Activated T-helper 1 cell treated with anti-CD3 and anti-CD28 coated beads, Interleukin-12 subunit alpha, Interleukin-12 subunit beta, Interleukin-2, Interleukin-4 antibody, amounts not matched to agents 30 ng/mL and 10 ng/mL and 1 ng/mL, durations not matched to agents 14 hours and 24 hours and 36 hours (primary cell): ENCODE measurements at regions not wholly inside any gene's neighbourhood (a gene's known extent, or its start where the extent isn't known, plus 50 kb on each side); places are given as distances from the start of the nearest gene placed in this dataset.
"Not testable (repeated sequence)": the region's sequence is repeated elsewhere in the genome, so short reads cannot be mapped to it uniquely, and the experiment has no call there.

Experiments used
- DNase-seq: peaks from one replicate; pipeline ENCODE4 v3.0.0; 2021; ENCODE audit warnings: low spot score
- H3K27ac Mint-ChIP-seq: one replicate; pipeline ENCODE4 v1.8.0; 2021; ENCODE audit warnings: mild to moderate bottlenecking, mixed read lengths
- H3K27me3 Mint-ChIP-seq: one replicate; pipeline ENCODE4 v1.8.0; 2022; ENCODE audit warnings: mild to moderate bottlenecking, moderate library complexity, mixed read lengths; ENCODE audit not compliant: insufficient read depth
- H3K36me3 Mint-ChIP-seq: one replicate; pipeline ENCODE4 v1.8.0; 2021; ENCODE audit warnings: low read depth, mixed read lengths
- H3K4me1 Mint-ChIP-seq: one replicate; pipeline ENCODE4 v1.8.0; 2021; ENCODE audit warnings: low read depth, mixed read lengths
- H3K4me3 Mint-ChIP-seq: one replicate; pipeline ENCODE4 v1.8.0; 2021; ENCODE audit warnings: mild to moderate bottlenecking, moderate library complexity, mixed read lengths
- H3K9me3 Mint-ChIP-seq: one replicate; pipeline ENCODE4 v1.8.0; 2021; ENCODE audit warnings: mixed read lengths
- intact Hi-C: fragments of 100-400 bp; cut with micrococcal nuclease; formaldehyde crosslinking; loops from one replicate; pipeline ENCODE4 v1.15.1; 2024

DNA sequence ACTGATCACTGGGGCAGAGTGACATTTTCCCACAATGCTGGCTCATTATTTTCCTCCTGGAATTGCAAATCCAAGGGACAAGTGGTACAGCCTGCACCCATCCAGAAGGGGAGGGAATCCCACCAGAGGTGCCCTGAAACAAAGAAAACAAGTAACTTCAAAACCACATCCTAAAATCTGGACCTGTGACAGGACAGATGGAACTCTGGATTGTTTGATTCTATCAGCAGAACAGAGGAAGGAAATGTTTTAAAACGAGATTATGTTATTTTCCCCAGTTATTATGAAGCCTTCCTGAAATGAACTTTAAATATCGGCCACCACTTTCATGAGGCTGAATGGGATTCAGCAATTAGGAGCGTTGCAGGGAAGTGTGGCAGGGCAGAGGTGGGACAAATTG, 62.2 kb upstream of the ECHDC3 start:
- Mint-ChIP-seq H3K4me3 (no peak overlapping the region), H3K27ac (no peak overlapping the region), H3K27me3 (peaks cover 40% of the 10 kb centered on the region), H3K9me3 (no peaks in the 10 kb centered on the region), H3K36me3 (peaks cover 2% of the 10 kb centered on the region), H3K4me1 (peaks cover 15% of the 10 kb centered on the region)
- DNase-seq: no peak
- intact Hi-C loops: no loop called here

GRCh38 chr10:11678074-11678793, 63.9 kb upstream of the ECHDC3 start:
- intact Hi-C loops: no loop called here
- Mint-ChIP-seq H3K27me3 (peaks cover 31% of the 10 kb centered on the region), H3K4me3 (no peak overlapping the region), H3K9me3 (no peaks in the 10 kb centered on the region), H3K4me1 (peaks cover 8% of the 10 kb centered on the region), H3K36me3 (no peaks in the 10 kb centered on the region), H3K27ac (no peak overlapping the region)
- DNase-seq: no peak

DNA sequence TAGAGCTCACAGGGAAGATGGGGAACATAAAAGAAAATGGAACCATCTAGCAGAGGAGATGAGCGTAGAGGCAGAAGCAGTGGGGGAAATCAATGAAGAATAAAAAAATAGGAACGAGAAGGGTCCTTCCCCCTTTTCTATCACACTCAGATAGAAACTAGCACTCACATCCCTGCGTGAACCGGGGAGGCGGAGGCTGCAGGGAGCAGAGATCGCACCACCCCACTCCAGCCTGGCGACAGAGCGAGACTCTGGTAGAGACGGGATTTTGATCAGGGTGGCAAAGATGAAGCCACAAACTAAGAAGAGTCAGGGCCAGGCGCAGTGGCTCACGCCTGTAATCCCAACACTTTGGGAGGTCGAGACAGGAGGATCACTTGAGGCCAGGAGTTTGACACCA, 64.7 kb upstream of the ECHDC3 start:
- intact Hi-C loops: no loop called here
- DNase-seq: no peak
- no peak overlapping the region for H3K4me3 Mint-ChIP-seq
- peaks cover 27% of the 10 kb centered on the region for H3K27me3 Mint-ChIP-seq
- H3K36me3 Mint-ChIP-seq: no peaks in the 10 kb centered on the region
- no peak overlapping the region for H3K27ac Mint-ChIP-seq
- H3K9me3 Mint-ChIP-seq: no peaks in the 10 kb centered on the region
- H3K4me1 Mint-ChIP-seq: peaks cover 8% of the 10 kb centered on the region

GRCh38 chr10:11673346-11674280, 62.2 kb upstream of the USP6NL start:
- no peaks in the 10 kb centered on the region for H3K9me3 Mint-ChIP-seq
- no peak overlapping the region for H3K27ac Mint-ChIP-seq
- intact Hi-C loops: no loop called here
- H3K4me1 Mint-ChIP-seq: peaks cover 14% of the 10 kb centered on the region
- peaks cover 8% of the 10 kb centered on the region for H3K27me3 Mint-ChIP-seq
- no peaks in the 10 kb centered on the region for H3K36me3 Mint-ChIP-seq
- DNase-seq: no peak
- no peak overlapping the region for H3K4me3 Mint-ChIP-seq

GRCh38 chr10:11672836-11673235, 61.4 kb upstream of the USP6NL start:
- peaks cover 14% of the 10 kb centered on the region for H3K4me1 Mint-ChIP-seq
- H3K9me3 Mint-ChIP-seq: no peaks in the 10 kb centered on the region
- no peak for DNase-seq
- H3K4me3 Mint-ChIP-seq: no peak overlapping the region
- H3K27me3 Mint-ChIP-seq: peaks cover 8% of the 10 kb centered on the region
- intact Hi-C loops: no loop called here
- H3K36me3 Mint-ChIP-seq: no peaks in the 10 kb centered on the region
- H3K27ac Mint-ChIP-seq: no peak overlapping the region

- Mint-ChIP-seq H3K9me3 (peaks cover 4% of the 10 kb centered on the region), H3K27ac (no peak overlapping the region), H3K36me3 (no peaks in the 10 kb centered on the region), H3K4me1 (peaks cover 14% of the 10 kb centered on the region), H3K4me3 (no peak overlapping the region), H3K27me3 (peaks cover 14% of the 10 kb centered on the region)
- DNase-seq: no peak
- intact Hi-C loops: no loop called here
Measured at GRCh38 chr10:11670381-11670780, 58.9 kb upstream of the USP6NL start.

- peaks cover 4% of the 10 kb centered on the region for H3K9me3 Mint-ChIP-seq
- H3K36me3 Mint-ChIP-seq: no peaks in the 10 kb centered on the region
- H3K27ac Mint-ChIP-seq: no peak overlapping the region
- peaks cover 15% of the 10 kb centered on the region for H3K27me3 Mint-ChIP-seq
- no peak for DNase-seq
- no peak overlapping the region for H3K4me3 Mint-ChIP-seq
- peaks cover 13% of the 10 kb centered on the region for H3K4me1 Mint-ChIP-seq
- intact Hi-C loops: no loop called here
Measured at GRCh38 chr10:11668847-11669610, 57.6 kb upstream of the USP6NL start.

- H3K27me3 Mint-ChIP-seq: peaks cover 16% of the 10 kb centered on the region
- intact Hi-C loops: no loop called here
- H3K27ac Mint-ChIP-seq: no peak overlapping the region
- H3K36me3 Mint-ChIP-seq: no peaks in the 10 kb centered on the region
- no peak for DNase-seq
- H3K9me3 Mint-ChIP-seq: peaks cover 4% of the 10 kb centered on the region
- no peak overlapping the region for H3K4me3 Mint-ChIP-seq
- H3K4me1 Mint-ChIP-seq: peaks cover 6% of the 10 kb centered on the region
Measured at GRCh38 chr10:11667756-11668155, 56.3 kb upstream of the USP6NL start.

GRCh38 chr10:11663763-11664555, 52.5 kb upstream of the USP6NL start:
- intact Hi-C loops: no loop called here
- Mint-ChIP-seq H3K27me3 (peaks cover 15% of the 10 kb centered on the region), H3K9me3 (peaks cover 4% of the 10 kb centered on the region), H3K4me1 (peaks cover 1% of the 10 kb centered on the region), H3K4me3 (no peak overlapping the region), H3K36me3 (no peaks in the 10 kb centered on the region), H3K27ac (no peak overlapping the region)
- DNase-seq: no peak

GRCh38 chr10:11663126-11663515, 51.7 kb upstream of the USP6NL start:
- DNase-seq, intact Hi-C loops, H3K4me1 Mint-ChIP-seq, H3K9me3 Mint-ChIP-seq, H3K36me3 Mint-ChIP-seq, H3K27ac Mint-ChIP-seq, H3K4me3 Mint-ChIP-seq: not testable (repeated sequence)
- peaks cover 15% of the 10 kb centered on the region for H3K27me3 Mint-ChIP-seq

DNA sequence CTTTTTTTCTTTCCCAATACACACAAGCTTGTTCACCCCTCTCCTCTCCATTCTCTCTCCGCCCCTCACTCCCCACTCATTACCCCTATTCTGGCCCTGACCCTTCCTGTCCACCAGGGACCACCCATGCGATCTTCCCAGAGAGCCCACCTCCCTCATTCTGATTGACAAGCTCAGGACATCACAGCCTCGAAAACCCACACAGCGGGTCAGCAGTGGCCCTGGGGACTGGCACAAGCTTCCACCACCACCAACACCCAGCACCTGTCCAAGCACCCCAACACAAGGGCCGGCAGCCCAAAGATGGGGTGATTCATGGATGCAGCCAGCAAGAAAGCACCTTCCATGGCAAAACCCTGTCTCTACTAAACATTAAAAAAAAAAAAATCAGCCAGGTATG, 50.0 kb upstream of the USP6NL start:
- Mint-ChIP-seq H3K4me1 (no peaks in the 10 kb centered on the region), H3K27ac (no peak overlapping the region), H3K9me3 (peaks cover 4% of the 10 kb centered on the region), H3K36me3 (no peaks in the 10 kb centered on the region), H3K4me3 (no peak overlapping the region), H3K27me3 (peaks cover 16% of the 10 kb centered on the region)
- intact Hi-C loops: no loop called here
- no peak for DNase-seq
